SK-N-SH (cell line): ENCODE measurements at regions not wholly inside any gene's neighbourhood (a gene's known extent, or its start where the extent isn't known, plus 50 kb on each side); places are given as distances from the start of the nearest gene placed in this dataset.

Source experiments
- CTCF ChIP-seq: fragments of 200-600 bp; sonication (generic); IDR thresholded peaks from 2 replicates; pipeline ENCODE4 v1.6.1; 2017; ENCODE audit warnings: antibody characterized with exemption, mild to moderate bottlenecking, moderate library complexity
- ELF1 ChIP-seq: IDR thresholded peaks from 2 replicates; pipeline ENCODE4 v1.4.0; 2012
- EP300 ChIP-seq, 2 experiments: IDR thresholded peaks; 2 replicates each; pipeline versions ENCODE4 v1.4.0 to v1.6.1; 2012; ENCODE audit warnings: borderline replicate concordance in 1 of 2, low read depth in 1 of 2, low read length in 1 of 2
- GABPA ChIP-seq: IDR thresholded peaks from 2 replicates; pipeline ENCODE4 v1.4.0; 2012; ENCODE audit warnings: low read depth, mild to moderate bottlenecking

- TF ChIP-seq CTCF: no peak
- no peak for TF ChIP-seq ELF1
- TF ChIP-seq EP300 (IDR thresholded peaks at IDR 0.05; ENCODE audit: borderline replicate concordance in 1 of 2, low read depth in 1 of 2, low read length in 1 of 2): no peak
- TF ChIP-seq GABPA: no peak
These were observed 114.9 kb upstream of the AGAP1 start for GRCh38 chr2:235378944-235379343.
